GM18870 (cell line): ENCODE measurements at regions not wholly inside any gene's neighbourhood (a gene's known extent, or its start where the extent isn't known, plus 50 kb on each side); places are given as distances from the start of the nearest gene placed in this dataset.
"Not testable (repeated sequence)": the region's sequence is repeated elsewhere in the genome, so short reads cannot be mapped to it uniquely, and the experiment has no call there.

ENCODE experiments used
- ATAC-seq: cut with Tn5 transposase; IDR thresholded peaks from one replicate; pipeline ENCODE4 v1.9.1; 2021; ENCODE audit warnings: moderate library complexity; ENCODE audit not compliant: unreplicated experiment

- no peak for ATAC-seq
Measured at GRCh38 chr3:118077332-118077731, 957.3 kb downstream of the IGSF11 start.

- no peak for ATAC-seq
Measured at GRCh38 chr3:118080889-118081288, 953.8 kb downstream of the IGSF11 start.

GRCh38 chr3:118088696-118089095, 946.0 kb downstream of the IGSF11 start:
- ATAC-seq: no peak

GRCh38 chr3:118089563-118089962, 945.1 kb downstream of the IGSF11 start:
- no peak for ATAC-seq

GRCh38 chr3:118097226-118097625, 937.4 kb downstream of the IGSF11 start:
- ATAC-seq: no peak

- ATAC-seq: no peak
Measured at GRCh38 chr3:118097660-118098059, 937.0 kb downstream of the IGSF11 start.

- no peak for ATAC-seq
Measured at GRCh38 chr3:118098827-118099226, 935.8 kb downstream of the IGSF11 start.

- no peak for ATAC-seq
Measured at GRCh38 chr3:118101891-118102290, 932.8 kb downstream of the IGSF11 start.

- ATAC-seq: no peak
Measured at GRCh38 chr3:118102737-118103136, 931.9 kb downstream of the IGSF11 start.

- ATAC-seq: no peak
Measured at GRCh38 chr3:118108201-118108600, 926.4 kb downstream of the IGSF11 start.

GRCh38 chr3:118108769-118109168, 925.9 kb downstream of the IGSF11 start:
- ATAC-seq: no peak

- no peak for ATAC-seq
Measured at GRCh38 chr3:118110211-118110610, 924.4 kb downstream of the IGSF11 start.

- no peak for ATAC-seq
Measured at GRCh38 chr3:118116991-118117390, 917.7 kb downstream of the IGSF11 start.

GRCh38 chr3:118126751-118127150, 907.9 kb downstream of the IGSF11 start:
- ATAC-seq: no peak

GRCh38 chr3:118127992-118128391, 906.7 kb downstream of the IGSF11 start:
- no peak for ATAC-seq

- ATAC-seq: no peak
Measured at GRCh38 chr3:118128886-118129285, 905.8 kb downstream of the IGSF11 start.

GRCh38 chr3:118137778-118138177, 896.9 kb downstream of the IGSF11 start:
- no peak for ATAC-seq

GRCh38 chr3:118144919-118145318, 889.7 kb downstream of the IGSF11 start:
- ATAC-seq: no peak

- ATAC-seq: no peak
Measured at GRCh38 chr3:118146658-118147375, 887.8 kb downstream of the IGSF11 start.

- ATAC-seq: no peak
Measured at GRCh38 chr3:118151164-118151563, 883.5 kb downstream of the IGSF11 start.

GRCh38 chr3:118162627-118163588, 871.7 kb downstream of the IGSF11 start:
- ATAC-seq: not testable (repeated sequence)

- no peak for ATAC-seq
Measured at GRCh38 chr3:118165413-118165812, 869.2 kb downstream of the IGSF11 start.
